ENCODE measurements at regions not wholly inside any gene's neighbourhood (a gene's known extent, or its start where the extent isn't known, plus 50 kb on each side); places are given as distances from the start of the nearest gene placed in this dataset.

GRCh38 chr12:90841336-90841735 lies 113.6 kb downstream of the CCER1 start:
- DNase-seq (no peak), ATAC-seq (no peak)
- TF ChIP-seq CTCF (IDR thresholded peaks at IDR 0.05): no peak
- H3K36me3 ChIP-seq (ENCODE audit: low read depth): no peaks in the 10 kb centered on the region
- no peaks in the 10 kb centered on the region for H3K9me3 ChIP-seq
- intact Hi-C loops (cut with DNase I, micrococcal nuclease): no loop called here
- no peaks in the 10 kb centered on the region for H3K4me1 ChIP-seq (ENCODE audit: low read depth)
- H3K4me3 ChIP-seq: no peak overlapping the region

DNA sequence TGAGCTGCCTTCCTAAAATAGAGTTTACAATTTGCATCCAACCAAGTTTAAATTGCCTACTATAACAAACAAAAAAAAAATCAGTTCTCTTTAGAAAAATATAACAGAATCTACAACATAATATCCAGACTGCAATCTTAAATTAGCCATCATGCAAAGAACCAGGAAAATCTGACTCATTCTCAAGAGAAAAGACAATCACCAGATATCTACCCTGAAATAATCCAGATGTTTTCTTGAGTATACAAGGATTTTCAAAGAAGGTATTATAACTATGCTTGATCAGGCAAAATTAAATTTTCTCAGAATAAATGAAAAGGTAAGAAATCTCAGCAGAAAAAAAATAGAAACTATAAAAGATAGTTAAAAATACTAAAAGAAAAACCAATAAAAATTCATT lies 115.6 kb downstream of the CCER1 start:
- no peaks in the 10 kb centered on the region for H3K4me1 ChIP-seq (ENCODE audit: low read depth)
- TF ChIP-seq CTCF (IDR thresholded peaks at IDR 0.05): no peak
- no peak for ATAC-seq
- no peak for DNase-seq
- H3K9me3 ChIP-seq: no peaks in the 10 kb centered on the region
- H3K36me3 ChIP-seq (ENCODE audit: low read depth): no peaks in the 10 kb centered on the region
- intact Hi-C loops (cut with DNase I, micrococcal nuclease): no loop called here
- no peak overlapping the region for H3K4me3 ChIP-seq

- no peak for ATAC-seq
These were observed 118.3 kb downstream of the CCER1 start for GRCh38 chr12:90836689-90837088.

DNA sequence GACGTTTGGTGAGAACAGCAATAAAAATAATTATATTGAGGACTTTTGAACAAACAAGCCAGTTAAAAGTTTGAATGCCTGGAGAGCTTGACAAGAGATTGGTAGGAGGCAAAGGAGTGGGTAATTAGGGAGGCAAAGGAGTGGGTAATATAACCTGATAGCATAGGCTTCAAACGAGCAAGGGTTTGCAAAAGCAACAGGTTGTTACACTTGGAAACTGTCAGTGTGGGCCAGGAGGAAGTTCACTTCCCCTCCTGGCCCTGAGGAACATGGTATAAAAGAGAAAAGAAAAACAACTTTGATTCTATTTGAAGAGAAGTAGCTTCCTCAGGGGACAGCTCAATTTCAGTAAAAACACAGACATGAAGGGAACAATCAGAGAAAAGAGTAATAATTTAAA lies 121.7 kb downstream of the CCER1 start:
- ATAC-seq (no peak), DNase-seq (no peak)
- no peak for TF ChIP-seq CTCF (IDR thresholded peaks at IDR 0.05)

More at GRCh38 chr12:90836689-90837088, 118.3 kb downstream of the CCER1 start:
- TF ChIP-seq CTCF (IDR thresholded peaks at IDR 0.05): no peak
- Histone ChIP-seq H3K4me1 (ENCODE audit: low read depth) (no peaks in the 10 kb centered on the region), H3K9me3 (no peaks in the 10 kb centered on the region), H3K36me3 (ENCODE audit: low read depth) (no peaks in the 10 kb centered on the region), H3K4me3 (no peak overlapping the region)
- intact Hi-C loops (cut with DNase I, micrococcal nuclease): no loop called here
- no peak for DNase-seq

DNA sequence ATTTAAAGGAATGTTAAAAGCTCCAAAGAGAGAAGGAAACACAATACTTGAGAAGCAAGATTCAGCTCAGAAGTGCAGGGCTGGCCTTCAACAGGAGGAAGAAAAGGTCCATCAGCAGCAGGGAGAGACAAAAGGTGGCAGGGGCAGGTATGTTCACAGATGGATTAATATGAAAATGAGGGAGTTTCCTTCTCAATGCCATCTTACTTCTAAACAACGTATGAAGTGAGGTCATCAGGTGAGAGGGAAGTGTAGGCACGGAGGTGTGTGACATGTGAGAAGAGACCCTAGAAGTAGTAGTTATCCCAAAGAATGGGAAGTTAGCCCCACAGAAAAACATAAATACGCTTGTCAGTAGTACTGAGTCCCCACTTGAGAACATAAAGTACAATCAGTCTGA lies 122.5 kb downstream of the CCER1 start:
- no peak overlapping the region for H3K4me3 ChIP-seq
- no peaks in the 10 kb centered on the region for H3K36me3 ChIP-seq (ENCODE audit: low read depth)
- no peaks in the 10 kb centered on the region for H3K4me1 ChIP-seq (ENCODE audit: low read depth)
- no peak for ATAC-seq
- H3K9me3 ChIP-seq: no peaks in the 10 kb centered on the region
- no peak for DNase-seq
- no peak for TF ChIP-seq CTCF (IDR thresholded peaks at IDR 0.05)
- intact Hi-C loops (cut with DNase I, micrococcal nuclease): no loop called here

More for the DNA sequence above, 121.7 kb downstream of the CCER1 start:
- Histone ChIP-seq H3K36me3 (ENCODE audit: low read depth) (no peaks in the 10 kb centered on the region), H3K4me3 (no peak overlapping the region), H3K9me3 (no peaks in the 10 kb centered on the region), H3K4me1 (ENCODE audit: low read depth) (no peaks in the 10 kb centered on the region)
- intact Hi-C loops (cut with DNase I, micrococcal nuclease): no loop called here

DNA sequence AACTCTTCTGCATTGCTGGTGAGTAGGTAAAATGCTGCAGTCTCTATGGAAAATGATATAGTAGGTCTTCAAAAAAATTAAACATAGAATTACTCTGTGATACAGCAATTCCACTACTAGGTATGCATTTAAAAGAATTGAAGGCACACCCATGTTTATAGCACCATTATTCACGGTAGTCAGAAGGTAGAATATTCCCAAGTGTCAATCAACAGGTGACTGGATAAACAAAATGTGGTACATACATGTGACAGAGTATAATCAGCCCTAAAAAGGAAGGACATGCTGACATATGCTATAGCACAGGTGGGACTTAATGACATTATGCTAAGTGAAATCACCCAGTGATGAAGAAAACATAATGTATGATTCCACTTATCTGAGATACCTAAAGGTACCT lies 123.3 kb downstream of the CCER1 start:
- ATAC-seq (peak; percentile 76), DNase-seq (no peak)
- no peaks in the 10 kb centered on the region for H3K4me1 ChIP-seq (ENCODE audit: low read depth)
- H3K9me3 ChIP-seq: no peaks in the 10 kb centered on the region
- intact Hi-C loops (cut with DNase I, micrococcal nuclease): no loop called here
- no peak for TF ChIP-seq CTCF (IDR thresholded peaks at IDR 0.05)
- no peaks in the 10 kb centered on the region for H3K36me3 ChIP-seq (ENCODE audit: low read depth)
- no peak overlapping the region for H3K4me3 ChIP-seq

Data from mucosa of descending colon (tissue), 3 donors.